PC-9 (cell line): ENCODE measurements at regions not wholly inside any gene's neighbourhood (a gene's known extent, or its start where the extent isn't known, plus 50 kb on each side); places are given as distances from the start of the nearest gene placed in this dataset.

Experiments
- CTCF ChIP-seq: fragments of 200-600 bp; sonication (generic); conservative IDR thresholded peaks from 2 replicates; pipeline ENCODE4 v1.6.1; 2017; ENCODE audit warnings: mixed run types, antibody characterized with exemption, mild to moderate bottlenecking, moderate library complexity
- EZH2 ChIP-seq: fragments of 200-600 bp; sonication (generic); IDR thresholded peaks from 2 replicates; pipeline ENCODE4 v1.8.0; 2017; ENCODE audit warnings: antibody characterized with exemption, low read depth

DNA sequence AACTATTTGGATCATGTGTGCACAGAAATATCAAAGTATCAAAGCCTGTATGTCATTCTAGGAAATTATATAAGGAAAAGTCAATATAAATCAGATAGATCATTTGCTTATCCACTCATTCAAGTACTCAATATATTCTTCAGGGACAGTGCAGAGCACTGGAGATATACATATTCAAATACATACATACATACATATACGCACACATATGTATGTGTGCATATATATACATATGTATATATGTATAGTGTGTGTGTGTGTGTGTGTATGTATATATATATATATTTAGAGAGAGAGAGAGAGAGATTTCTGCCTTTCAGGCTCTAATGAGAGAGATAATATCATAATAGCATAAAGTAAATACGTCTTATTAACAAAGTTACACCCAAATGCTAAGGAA is 169.2 kb downstream of the PMP22 start:
- TF ChIP-seq CTCF: no peak
- no peak for TF ChIP-seq EZH2
